GM12878 (cell line): ENCODE measurements at regions not wholly inside any gene's neighbourhood (a gene's known extent, or its start where the extent isn't known, plus 50 kb on each side); places are given as distances from the start of the nearest gene placed in this dataset.

Experiments used
- ATAC-seq: fragments of 200-7000 bp; cut with Tn5 transposase; 3 replicates; pipeline ENCODE4 v1.9.1; 2020; ENCODE audit warnings: mild to moderate bottlenecking, moderate library complexity
- BruUV-seq: library from RNA; stranded (reverse); fragments of 400-500 nt; replicated peaks from 2 replicates; lab custom pipeline; 2021; lab: Mats Ljungman, UMichigan
- CTCF ChIA-PET: fragments of 300-600 bp; sonication (Branson Sonifier 250); formaldehyde crosslinking; extraction: SDS; loops from one replicate; lab custom pipeline; 2021; ENCODE audit warnings: inconsistent platforms; lab: Yijun Ruan, JAX
- POLR2A ChIA-PET: fragments of 350-600 bp; formaldehyde crosslinking; extraction: SDS; loops from one replicate; lab custom pipeline; 2021; ENCODE audit warnings: inconsistent platforms; lab: Charles Lee
- RAD21 ChIA-PET: fragments of 300-600 bp; sonication (Branson Sonifier 250); formaldehyde crosslinking; loops from one replicate; lab custom pipeline; 2023; ENCODE audit warnings: antibody characterized with exemption; ENCODE audit not compliant: unreplicated experiment; lab: Charles Lee
- SMC1A ChIA-PET: fragments of 300-600 bp; sonication (Branson Sonifier 250); formaldehyde crosslinking; loops from one replicate; lab custom pipeline; 2023; ENCODE audit not compliant: unreplicated experiment, uncharacterized antibody; lab: Charles Lee
- DNase-seq: peaks from one replicate; pipeline ENCODE4 v3.0.0-alpha.2; 2011; ENCODE audit warnings: low read depth, low spot score
- FAIRE-seq: peaks from 3 replicates; lab custom pipeline; 2011; peaks lifted over from hg19 to GRCh38; lab: Jason Lieb, UNC
- H2AFZ ChIP-seq: 2 replicates; pipeline ENCODE4 v1.6.0; 2011; ENCODE audit warnings: low read depth, low read length, control low read depth; ENCODE audit not compliant: control insufficient read depth
- H3K27ac ChIP-seq: 2 replicates; pipeline ENCODE4 v1.5.1; 2011; ENCODE audit warnings: control low read depth; ENCODE audit not compliant: control insufficient read depth, insufficient read depth
- H3K27me3 ChIP-seq, 2 experiments: replicated peaks in 1 of 2; 2 replicates each; pipeline versions ENCODE4 v1.6.0 to v1.6.1; 2011; ENCODE audit warnings: low read length in 1 of 2; ENCODE audit not compliant: control insufficient read depth in 2 of 2, insufficient read depth in 2 of 2
- H3K36me3 ChIP-seq, 2 experiments: 2 replicates each; pipeline ENCODE4 v1.5.1; 2011; ENCODE audit warnings: low read length in 1 of 2; ENCODE audit not compliant: control insufficient read depth in 2 of 2, insufficient read depth in 2 of 2
- H3K4me1 ChIP-seq: 2 replicates; pipeline ENCODE4 v1.6.1; 2011; ENCODE audit warnings: mild to moderate bottlenecking, low read length, moderate library complexity, mixed read lengths; ENCODE audit not compliant: control insufficient read depth, insufficient read depth
- H3K4me2 ChIP-seq: 2 replicates; pipeline ENCODE4 v1.6.0; 2011; ENCODE audit warnings: control low read depth; ENCODE audit not compliant: control insufficient read depth, insufficient read depth
- H3K4me3 ChIP-seq: fragments of 200-600 bp; sonication (generic); 2 replicates; pipeline ENCODE4 v1.5.1; 2016
- H3K79me2 ChIP-seq: 2 replicates; pipeline ENCODE4 v1.6.0; 2011; ENCODE audit warnings: low read length; ENCODE audit not compliant: control insufficient read depth, insufficient read depth
- H3K9ac ChIP-seq: 2 replicates; pipeline ENCODE4 v1.8.0; 2011; ENCODE audit warnings: low read length, control low read depth, mixed read lengths; ENCODE audit not compliant: control insufficient read depth, insufficient read depth
- H3K9me3 ChIP-seq: replicated peaks from 3 replicates; pipeline ENCODE4 v1.5.1; 2011; ENCODE audit warnings: mild to moderate bottlenecking, low read length; ENCODE audit not compliant: control insufficient read depth, insufficient read depth
- H4K20me1 ChIP-seq: 2 replicates; pipeline ENCODE4 v1.6.0; 2011; ENCODE audit not compliant: control insufficient read depth, insufficient read depth
- CBX3 ChIP-seq: fragments of 200-600 bp; sonication (generic); IDR thresholded peaks from 2 replicates; pipeline ENCODE4 v1.6.1; 2016; ENCODE audit warnings: low read depth, borderline replicate concordance
- FOS ChIP-seq: IDR thresholded peaks from 3 replicates; pipeline ENCODE4 v1.6.1; 2011; ENCODE audit warnings: borderline replicate concordance; ENCODE audit not compliant: insufficient read length; ENCODE audit errors: extremely low read depth
- JUND ChIP-seq: IDR thresholded peaks from 2 replicates; pipeline ENCODE4 v1.6.1; 2012; ENCODE audit warnings: low read depth, mild to moderate bottlenecking, low read length, improper control_type of control experiment, moderate library complexity
- MEF2B ChIP-seq: fragments of 450-650 bp; IDR thresholded peaks from 2 replicates; pipeline ENCODE4 v1.6.1; 2018; ENCODE audit warnings: mild to moderate bottlenecking, moderate library complexity; ENCODE audit not compliant: partially characterized antibody, poor library complexity, severe bottlenecking
- NR2F1 ChIP-seq: fragments of 450-650 bp; conservative IDR thresholded peaks from 2 replicates; pipeline ENCODE4 v1.6.1; 2017; ENCODE audit warnings: mild to moderate bottlenecking
- ZNF687 ChIP-seq: fragments of 450-650 bp; IDR thresholded peaks from 2 replicates; pipeline ENCODE4 v1.6.1; 2017; ENCODE audit warnings: mild to moderate bottlenecking, moderate library complexity
- WGBS: methylation state at CpG from one replicate; pipeline ENCODE4 v1.1.6; 2016; ENCODE audit warnings: low lambda C conversion rate; ENCODE audit not compliant: insufficient replicate concordance, insufficient coverage; ENCODE audit errors: missing lambda C conversion rate; 5-methylcytosine and 5-hydroxymethylcytosine counted together
- in situ Hi-C: fragments of 300-500 bp; cut with MboI; formaldehyde crosslinking; loops from 9 replicates; pipeline ENCODE4 v1.14.3; 2018; ENCODE audit warnings: mixed read lengths
- intact Hi-C: fragments of 100-400 bp; cut with micrococcal nuclease; formaldehyde crosslinking; loops from one replicate; pipeline ENCODE4 v1.14.2; 2022; ENCODE audit not compliant: unreplicated experiment
- TF ChIP-seq, protein P1 (sequence below): IDR thresholded peaks from 2 replicates; pipeline ENCODE4 v1.6.1; 2011; ENCODE audit warnings: low read depth, mild to moderate bottlenecking, low read length, moderate library complexity, borderline replicate concordance; ENCODE audit errors: extremely low read depth

- H3K9me3 ChIP-seq: no peaks in the 10 kb centered on the region
- ChIA-PET CTCF (no interaction called here), SMC1A (no interaction called here), POLR2A (no interaction called here), RAD21 (no interaction called here)
- no peak for TF ChIP-seq NR2F1
- no peak for TF ChIP-seq CBX3
- TF ChIP-seq ZNF687: no peak
- TF ChIP-seq, protein P1, sequence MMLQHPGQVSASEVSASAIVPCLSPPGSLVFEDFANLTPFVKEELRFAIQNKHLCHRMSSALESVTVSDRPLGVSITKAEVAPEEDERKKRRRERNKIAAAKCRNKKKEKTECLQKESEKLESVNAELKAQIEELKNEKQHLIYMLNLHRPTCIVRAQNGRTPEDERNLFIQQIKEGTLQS: no peak
- no peak for TF ChIP-seq FOS
- TF ChIP-seq JUND: no peak
- no peak for TF ChIP-seq MEF2B
- no peak overlapping the region for H3K9ac ChIP-seq
- 47% methylated on average over 1 of the region's 1 CpG for WGBS
- no peak overlapping the region for H3K4me3 ChIP-seq
- H4K20me1 ChIP-seq: no peaks in the 10 kb centered on the region
- DNase-seq (no peak), FAIRE-seq (no peak), ATAC-seq (no peak)
- BruUV-seq: no TSS peak
- H3K27ac ChIP-seq: no peak overlapping the region
- no peak overlapping the region for H2AFZ ChIP-seq
- no peaks in the 10 kb centered on the region for H3K27me3 ChIP-seq
- H3K36me3 ChIP-seq: no peaks in the 10 kb centered on the region
- intact Hi-C loops: no loop called here
- no peak overlapping the region for H3K4me2 ChIP-seq
- no peaks in the 10 kb centered on the region for H3K4me1 ChIP-seq
- in situ Hi-C loops: no loop called here
- no peaks in the 10 kb centered on the region for H3K79me2 ChIP-seq
Measured at GRCh38 chr11:91966368-91966767, 258.2 kb upstream of the FAT3 start.
